Stimulated activated naive B cell treated with anti-CD40 and anti-IgM and Interleukin-4, amounts not matched to agents 10 μg/mL and 1 μg/mL and 100 μg/mL, for 72 hours (primary cell): ENCODE measurements at regions not wholly inside any gene's neighbourhood (a gene's known extent, or its start where the extent isn't known, plus 50 kb on each side); places are given as distances from the start of the nearest gene placed in this dataset.

ENCODE experiments used
- ATAC-seq, 2 donors: fragments of 150-1000 bp; cut with Tn5 transposase; replicated peaks; 2 replicates each; pipeline ENCODE4 v1.10.0; 2021; ENCODE audit warnings: moderate library complexity in 1 of 2
- DNase-seq: peaks from one replicate; pipeline ENCODE4 v3.0.0; 2021
- H3K27ac Mint-ChIP-seq: one replicate; pipeline ENCODE4 v1.8.0; 2022; ENCODE audit warnings: mild to moderate bottlenecking, mixed read lengths
- H3K27me3 Mint-ChIP-seq, 2 donors: one replicate each; pipeline ENCODE4 v1.8.0; 2022; ENCODE audit warnings: mixed read lengths in 2 of 2
- H3K36me3 Mint-ChIP-seq, 2 donors: one replicate each; pipeline ENCODE4 v1.8.0; 2022; ENCODE audit warnings: mixed read lengths in 2 of 2, mild to moderate bottlenecking in 1 of 2
- H3K4me1 Mint-ChIP-seq, 2 donors: one replicate each; pipeline ENCODE4 v1.8.0; 2022; ENCODE audit warnings: mixed read lengths in 2 of 2, mild to moderate bottlenecking in 1 of 2
- H3K4me3 Mint-ChIP-seq, 2 donors: one replicate each; pipeline ENCODE4 v1.8.0; 2022; ENCODE audit warnings: mild to moderate bottlenecking in 2 of 2, mixed read lengths in 2 of 2, moderate library complexity in 1 of 2
- H3K9me3 Mint-ChIP-seq, 2 donors: one replicate each; pipeline ENCODE4 v1.8.0; 2022; ENCODE audit warnings: mixed read lengths in 2 of 2, mild to moderate bottlenecking in 1 of 2

- ATAC-seq (no peak), DNase-seq (no peak)
- H3K9me3 Mint-ChIP-seq = no peaks in the 10 kb centered on the region
- no peaks in the 10 kb centered on the region for H3K4me1 Mint-ChIP-seq
- H3K27ac Mint-ChIP-seq = no peak overlapping the region
- H3K27me3 Mint-ChIP-seq = no peaks in the 10 kb centered on the region
- no peaks in the 10 kb centered on the region for H3K36me3 Mint-ChIP-seq
- no peak overlapping the region for H3K4me3 Mint-ChIP-seq
These were observed 126.8 kb upstream of the STC2 start for GRCh38 chr5:173454736-173455598.

DNA sequence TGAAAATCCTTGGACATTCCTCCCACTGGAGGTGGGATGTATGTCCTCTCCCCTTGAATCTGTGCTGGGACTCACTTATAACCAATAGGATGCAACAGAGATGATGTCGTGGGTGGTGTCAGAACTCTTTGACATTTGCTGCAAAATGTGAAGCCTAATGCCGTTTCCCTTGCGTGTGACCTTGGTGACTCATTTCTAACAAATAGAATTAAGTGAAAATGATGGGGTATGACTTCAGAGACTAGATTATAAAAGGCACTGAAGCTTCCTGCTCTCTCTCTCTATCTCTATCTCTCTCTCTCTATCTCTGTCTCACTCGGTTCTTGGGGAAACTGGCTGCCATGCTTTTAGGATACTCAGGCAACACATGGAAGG lies 126.1 kb upstream of the STC2 start:
- Mint-ChIP-seq H3K4me1 (no peaks in the 10 kb centered on the region), H3K27ac (no peak overlapping the region), H3K27me3 (no peaks in the 10 kb centered on the region), H3K36me3 (no peaks in the 10 kb centered on the region), H3K9me3 (no peaks in the 10 kb centered on the region), H3K4me3 (no peak overlapping the region)
- ATAC-seq (no peak), DNase-seq (no peak)

- DNase-seq (no peak), ATAC-seq (no peak)
- no peaks in the 10 kb centered on the region for H3K4me1 Mint-ChIP-seq
- H3K4me3 Mint-ChIP-seq = no peak overlapping the region
- H3K9me3 Mint-ChIP-seq = no peaks in the 10 kb centered on the region
- H3K36me3 Mint-ChIP-seq = no peaks in the 10 kb centered on the region
- no peaks in the 10 kb centered on the region for H3K27me3 Mint-ChIP-seq
- H3K27ac Mint-ChIP-seq = no peak overlapping the region
These were observed 125.0 kb upstream of the STC2 start for GRCh38 chr5:173453167-173453566.

DNA sequence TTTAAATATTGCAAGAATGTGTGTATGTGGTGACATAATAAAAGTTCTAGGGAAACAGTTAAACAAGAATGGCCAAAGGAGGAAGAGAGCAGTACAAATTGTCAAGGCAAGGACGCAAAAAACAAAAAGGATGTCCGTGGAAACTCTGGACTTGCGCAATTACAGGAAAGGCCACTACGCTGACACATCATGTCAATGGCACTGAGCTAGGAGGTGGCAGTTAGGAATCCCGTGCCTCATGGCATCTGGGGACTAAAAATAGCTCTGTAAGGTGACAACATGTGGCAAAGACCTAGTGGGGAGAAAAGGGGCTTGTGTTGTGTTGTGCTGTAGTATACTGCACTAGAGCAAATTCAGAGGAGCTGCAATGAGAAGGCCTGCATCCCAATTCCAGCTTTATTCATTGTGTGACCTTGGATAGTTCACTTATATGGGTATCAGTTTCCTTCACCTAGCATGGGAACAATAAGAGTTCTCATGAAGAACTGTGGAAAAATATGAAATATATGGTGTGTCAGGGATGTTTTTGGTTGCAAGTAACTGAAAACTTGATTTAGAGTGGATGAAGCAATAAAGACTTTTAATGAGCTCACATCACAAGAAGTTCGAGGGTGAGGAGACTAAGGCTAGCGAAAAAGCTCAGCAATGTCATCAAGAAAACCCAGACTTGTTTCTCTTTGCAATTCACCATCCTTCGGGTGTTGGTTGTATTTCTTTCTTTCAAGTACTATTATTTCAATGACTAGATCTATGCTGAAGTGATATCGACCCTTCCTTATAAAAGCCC lies 124.1 kb upstream of the STC2 start:
- DNase-seq = no peak
- Mint-ChIP-seq H3K27ac (no peak overlapping the region), H3K4me1 (no peaks in the 10 kb centered on the region), H3K9me3 (no peaks in the 10 kb centered on the region), H3K4me3 (no peak overlapping the region), H3K36me3 (no peaks in the 10 kb centered on the region), H3K27me3 (no peaks in the 10 kb centered on the region)
- no peak for ATAC-seq

- ATAC-seq = no peak
- H3K9me3 Mint-ChIP-seq = no peaks in the 10 kb centered on the region
- H3K27me3 Mint-ChIP-seq = no peaks in the 10 kb centered on the region
- H3K27ac Mint-ChIP-seq = no peak overlapping the region
- no peak overlapping the region for H3K4me3 Mint-ChIP-seq
- DNase-seq = no peak
- H3K4me1 Mint-ChIP-seq = no peaks in the 10 kb centered on the region
- H3K36me3 Mint-ChIP-seq = no peaks in the 10 kb centered on the region
These were observed 123.4 kb upstream of the STC2 start for GRCh38 chr5:173451651-173452050.

GRCh38 chr5:173451031-173451430 lies 122.8 kb upstream of the STC2 start:
- no peak for DNase-seq
- no peak for ATAC-seq
- no peak overlapping the region for H3K27ac Mint-ChIP-seq
- no peaks in the 10 kb centered on the region for H3K9me3 Mint-ChIP-seq
- no peaks in the 10 kb centered on the region for H3K27me3 Mint-ChIP-seq
- H3K4me3 Mint-ChIP-seq = no peak overlapping the region
- H3K4me1 Mint-ChIP-seq = no peaks in the 10 kb centered on the region
- H3K36me3 Mint-ChIP-seq = no peaks in the 10 kb centered on the region

DNA sequence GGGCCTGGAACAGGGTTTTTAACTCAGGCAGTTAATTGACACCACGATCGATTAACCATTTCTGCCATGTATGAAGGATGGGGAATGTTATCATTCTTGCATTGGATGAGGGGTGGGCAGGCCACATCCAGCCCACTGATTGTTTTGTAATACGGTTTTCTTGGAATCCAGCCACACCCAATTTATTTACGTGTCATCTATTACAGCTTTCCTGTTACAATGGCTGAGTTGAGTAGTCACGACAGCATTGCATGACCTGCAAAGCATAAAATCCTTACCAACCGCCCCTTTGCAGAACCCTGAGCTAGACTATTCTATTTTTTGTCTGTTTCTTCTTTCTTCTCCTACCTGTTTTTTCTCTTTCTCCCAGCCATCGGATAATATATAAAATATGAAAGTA lies 122.0 kb upstream of the STC2 start:
- Mint-ChIP-seq H3K27me3 (no peaks in the 10 kb centered on the region), H3K36me3 (no peaks in the 10 kb centered on the region), H3K4me3 (no peak overlapping the region), H3K27ac (no peak overlapping the region), H3K4me1 (no peaks in the 10 kb centered on the region), H3K9me3 (no peaks in the 10 kb centered on the region)
- ATAC-seq (no peak), DNase-seq (no peak)

DNA sequence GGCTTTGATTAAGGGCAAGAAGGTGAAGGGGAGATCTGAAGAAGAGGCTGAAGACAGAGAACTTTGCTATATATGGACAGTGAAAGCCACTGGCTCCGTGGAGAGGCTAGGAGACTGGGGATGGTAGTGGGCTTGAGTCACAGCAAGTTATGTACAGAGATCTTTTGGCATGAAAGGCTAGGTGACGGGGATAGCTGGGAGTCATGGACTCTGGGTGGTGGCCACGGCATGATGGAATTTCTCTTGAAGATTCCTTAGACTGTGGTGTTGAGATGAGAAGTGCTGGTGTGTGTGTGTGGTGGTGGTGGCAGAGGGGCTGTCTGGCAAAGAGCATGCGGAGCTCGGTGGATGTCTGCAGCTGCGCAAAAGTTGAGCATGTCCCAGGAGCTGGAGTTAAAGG lies 120.6 kb upstream of the STC2 start:
- Mint-ChIP-seq H3K4me1 (no peaks in the 10 kb centered on the region), H3K36me3 (no peaks in the 10 kb centered on the region), H3K4me3 (no peak overlapping the region), H3K27me3 (no peaks in the 10 kb centered on the region), H3K27ac (no peak overlapping the region), H3K9me3 (no peaks in the 10 kb centered on the region)
- ATAC-seq (no peak), DNase-seq (no peak)

GRCh38 chr5:173443971-173444370 lies 115.8 kb upstream of the STC2 start:
- DNase-seq = no peak
- H3K4me1 Mint-ChIP-seq = no peaks in the 10 kb centered on the region
- no peak overlapping the region for H3K4me3 Mint-ChIP-seq
- H3K27me3 Mint-ChIP-seq = peaks cover 0 to 6% of the 10 kb centered on the region in 2 donors
- H3K27ac Mint-ChIP-seq = no peak overlapping the region
- no peak for ATAC-seq
- H3K9me3 Mint-ChIP-seq = no peaks in the 10 kb centered on the region
- H3K36me3 Mint-ChIP-seq = no peaks in the 10 kb centered on the region

- H3K36me3 Mint-ChIP-seq = no peaks in the 10 kb centered on the region
- no peak for DNase-seq
- no peaks in the 10 kb centered on the region for H3K9me3 Mint-ChIP-seq
- peaks cover 0 to 6% of the 10 kb centered on the region in 2 donors for H3K27me3 Mint-ChIP-seq
- no peak overlapping the region for H3K27ac Mint-ChIP-seq
- H3K4me3 Mint-ChIP-seq = no peak overlapping the region
- no peaks in the 10 kb centered on the region for H3K4me1 Mint-ChIP-seq
- ATAC-seq = no peak
These were observed 112.9 kb upstream of the STC2 start for GRCh38 chr5:173441053-173441628.

- DNase-seq = no peak
- Mint-ChIP-seq H3K27ac (no peak overlapping the region), H3K27me3 (peaks cover 6 to 8% of the 10 kb centered on the region in 2 donors), H3K4me1 (no peaks in the 10 kb centered on the region), H3K36me3 (no peaks in the 10 kb centered on the region), H3K9me3 (peaks cover 0 to 3% of the 10 kb centered on the region in 2 donors), H3K4me3 (no peak overlapping the region)
- no peak for ATAC-seq
These were observed 110.7 kb upstream of the STC2 start for GRCh38 chr5:173438951-173439350.

- no peak for ATAC-seq
- Mint-ChIP-seq H3K4me1 (no peaks in the 10 kb centered on the region), H3K27ac (no peak overlapping the region), H3K9me3 (peaks cover 0 to 3% of the 10 kb centered on the region in 2 donors), H3K4me3 (no peak overlapping the region), H3K27me3 (peaks cover 0 to 8% of the 10 kb centered on the region in 2 donors), H3K36me3 (no peaks in the 10 kb centered on the region)
- no peak for DNase-seq
These were observed 107.2 kb upstream of the STC2 start for GRCh38 chr5:173435447-173435846.

DNA sequence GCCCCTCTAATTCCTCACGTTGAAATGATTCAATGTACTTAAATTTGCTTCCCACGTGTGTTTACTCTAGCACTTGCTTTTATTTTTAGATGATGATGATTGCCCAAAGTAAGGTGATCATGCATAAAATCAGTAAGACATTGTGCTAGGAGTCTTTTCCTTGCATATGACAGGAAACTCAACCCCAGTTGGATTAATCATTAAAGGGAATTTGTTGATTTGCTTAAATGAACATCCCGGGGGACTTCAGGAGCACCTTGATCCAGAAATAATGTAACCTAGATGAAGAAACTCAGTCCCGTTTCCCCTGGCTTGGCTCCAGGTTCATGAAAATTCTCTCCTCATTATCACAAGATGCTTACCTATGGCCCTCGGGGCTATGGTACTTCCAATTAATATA lies 106.1 kb upstream of the STC2 start:
- H3K27me3 Mint-ChIP-seq = peaks cover 0 to 8% of the 10 kb centered on the region in 2 donors
- no peak overlapping the region for H3K4me3 Mint-ChIP-seq
- no peak overlapping the region for H3K27ac Mint-ChIP-seq
- ATAC-seq (no peak), DNase-seq (no peak)
- no peaks in the 10 kb centered on the region for H3K36me3 Mint-ChIP-seq
- no peaks in the 10 kb centered on the region for H3K4me1 Mint-ChIP-seq
- H3K9me3 Mint-ChIP-seq = peaks cover 0 to 3% of the 10 kb centered on the region in 2 donors

DNA sequence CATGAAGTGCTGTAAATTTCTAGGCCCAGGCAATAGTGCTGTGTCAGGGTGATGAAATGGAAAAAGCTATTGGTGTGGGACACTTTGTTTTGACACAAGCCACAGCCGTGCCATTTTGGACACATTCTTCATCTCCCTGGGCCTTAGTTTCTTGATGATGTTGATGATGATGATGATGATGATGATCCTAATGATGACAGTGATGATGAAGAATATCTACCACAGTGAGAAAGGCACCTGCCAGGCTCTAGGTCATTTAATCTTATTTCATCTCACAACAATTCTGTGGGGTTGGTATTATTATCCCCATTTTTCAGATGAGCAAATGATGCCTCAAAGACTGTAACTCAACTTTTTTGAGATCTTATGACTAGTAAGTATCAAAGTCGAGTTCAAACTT lies 102.2 kb upstream of the STC2 start:
- no peaks in the 10 kb centered on the region for H3K4me1 Mint-ChIP-seq
- H3K4me3 Mint-ChIP-seq = no peak overlapping the region
- ATAC-seq (no peak), DNase-seq (no peak)
- H3K36me3 Mint-ChIP-seq = no peaks in the 10 kb centered on the region
- H3K27me3 Mint-ChIP-seq = peaks cover 0 to 7% of the 10 kb centered on the region in 2 donors
- no peak overlapping the region for H3K27ac Mint-ChIP-seq
- no peaks in the 10 kb centered on the region for H3K9me3 Mint-ChIP-seq
